ENCODE measurements at regions not wholly inside any gene's neighbourhood (a gene's known extent, or its start where the extent isn't known, plus 50 kb on each side); places are given as distances from the start of the nearest gene placed in this dataset.

GRCh38 chr11:134882671-134883297, 470.7 kb upstream of the B3GAT1 start:
- DNase-seq (ENCODE audit: low read depth in 3 of 3, low spot score in 2 of 3) = no peak

GRCh38 chr11:134882141-134882540, 470.1 kb upstream of the B3GAT1 start:
- DNase-seq (ENCODE audit: low read depth in 3 of 3, low spot score in 2 of 3) = no peak

GRCh38 chr11:134880788-134881187, 468.7 kb upstream of the B3GAT1 start:
- DNase-seq (ENCODE audit: low read depth in 3 of 3, low spot score in 2 of 3) = no peak

GRCh38 chr11:134879931-134880330, 467.9 kb upstream of the B3GAT1 start:
- no peak for DNase-seq (ENCODE audit: low read depth in 3 of 3, low spot score in 2 of 3)

GRCh38 chr11:134879341-134879740, 467.3 kb upstream of the B3GAT1 start:
- DNase-seq (ENCODE audit: low read depth in 3 of 3, low spot score in 2 of 3) = no peak

- DNase-seq (ENCODE audit: low read depth in 3 of 3, low spot score in 2 of 3) = no peak
These were observed 466.7 kb upstream of the B3GAT1 start for GRCh38 chr11:134878785-134879184.

DNA sequence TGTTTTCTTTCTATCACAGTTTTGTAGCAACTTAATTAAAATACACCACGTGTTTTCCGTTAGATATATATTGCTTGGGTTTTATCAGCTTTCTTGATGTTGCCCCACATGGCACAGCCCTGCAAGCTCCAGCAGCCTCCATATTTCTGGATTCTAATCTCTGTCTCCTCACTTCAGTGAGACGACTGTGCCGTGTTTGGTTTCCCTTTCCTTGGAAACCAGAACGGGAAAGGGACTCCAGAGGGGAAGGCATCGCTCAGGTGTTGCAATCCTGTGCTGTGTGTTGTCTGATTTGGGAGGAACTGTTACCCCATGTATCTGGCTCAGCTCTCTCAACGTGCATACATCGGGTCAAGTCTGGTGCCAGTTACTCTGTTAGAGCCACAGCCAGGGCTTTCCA, 464.2 kb upstream of the B3GAT1 start:
- DNase-seq (ENCODE audit: low read depth in 3 of 3, low spot score in 2 of 3) = no peak

DNA sequence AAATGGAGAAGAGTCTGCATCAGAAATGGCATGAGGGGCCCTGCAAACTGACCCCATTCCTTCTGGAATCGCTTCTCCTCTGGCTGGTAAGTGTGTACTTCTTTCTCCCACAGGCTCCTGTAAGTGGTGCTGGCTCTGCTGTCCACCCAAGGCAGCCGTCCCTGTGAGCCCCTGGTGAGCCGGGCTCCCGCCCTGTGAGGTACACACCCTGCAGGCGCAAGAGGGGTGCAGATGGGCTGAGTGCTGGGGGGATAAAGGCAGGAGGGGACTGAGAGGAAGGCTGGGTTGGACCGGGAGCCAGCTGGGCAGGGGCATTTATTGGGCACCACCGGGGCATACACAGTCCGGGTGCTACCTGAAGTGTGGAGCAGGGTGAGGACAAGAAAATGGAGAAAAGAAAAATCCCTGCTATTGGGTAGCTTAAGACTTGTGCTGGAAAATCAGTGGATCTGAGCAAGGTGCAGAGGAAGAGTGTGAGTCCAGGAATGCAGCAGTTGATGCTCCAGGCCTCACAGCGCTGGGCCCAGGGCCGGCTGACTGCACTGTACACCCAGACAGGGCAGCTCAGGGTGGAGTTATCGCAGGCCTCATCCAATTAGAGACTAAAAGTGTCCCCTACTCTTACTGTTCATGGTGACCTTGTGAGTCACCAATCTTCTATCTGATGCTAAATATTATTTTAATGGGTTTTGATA, 455.1 kb upstream of the B3GAT1 start:
- no peak for DNase-seq (ENCODE audit: low read depth in 3 of 3, low spot score in 2 of 3)

DNA sequence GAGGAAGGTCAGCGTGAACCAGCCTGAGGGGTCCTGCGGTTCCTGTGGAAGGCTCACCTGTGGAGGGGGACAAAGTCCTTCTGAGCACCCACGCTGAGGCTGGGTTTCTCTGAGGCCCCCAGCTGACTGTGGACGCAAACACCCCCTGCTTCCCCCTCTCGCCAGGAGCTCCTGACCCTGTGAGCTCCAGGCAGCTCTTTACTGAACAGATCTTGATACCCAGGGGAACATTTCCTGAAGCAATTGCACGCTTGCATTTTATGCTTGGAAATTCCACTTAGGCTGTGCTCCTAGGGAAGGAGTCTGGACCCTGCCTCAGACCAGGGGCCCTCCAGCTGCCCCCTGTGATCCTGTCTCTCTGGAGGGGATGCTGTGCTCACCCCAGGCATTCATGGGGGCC, 454.2 kb upstream of the B3GAT1 start:
- DNase-seq (ENCODE audit: low read depth in 3 of 3, low spot score in 2 of 3) = no peak

DNA sequence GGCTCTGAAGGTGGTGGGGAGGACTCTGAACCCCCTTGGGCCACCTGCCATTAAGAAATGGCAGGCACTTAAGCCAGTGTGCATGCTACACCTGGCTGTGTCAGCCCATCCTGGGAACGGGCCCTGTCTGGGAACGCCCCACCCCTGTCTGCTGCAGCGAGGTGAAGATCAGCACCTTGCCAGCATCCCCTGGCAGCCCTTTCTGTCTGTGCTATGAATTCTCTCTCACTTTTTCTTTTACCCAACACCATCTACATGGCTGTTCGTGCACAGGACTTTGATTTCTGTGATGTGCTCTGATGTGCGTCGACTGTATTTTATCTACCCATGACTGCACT, 452.9 kb upstream of the B3GAT1 start:
- DNase-seq (ENCODE audit: low read depth in 3 of 3, low spot score in 2 of 3) = no peak

DNA sequence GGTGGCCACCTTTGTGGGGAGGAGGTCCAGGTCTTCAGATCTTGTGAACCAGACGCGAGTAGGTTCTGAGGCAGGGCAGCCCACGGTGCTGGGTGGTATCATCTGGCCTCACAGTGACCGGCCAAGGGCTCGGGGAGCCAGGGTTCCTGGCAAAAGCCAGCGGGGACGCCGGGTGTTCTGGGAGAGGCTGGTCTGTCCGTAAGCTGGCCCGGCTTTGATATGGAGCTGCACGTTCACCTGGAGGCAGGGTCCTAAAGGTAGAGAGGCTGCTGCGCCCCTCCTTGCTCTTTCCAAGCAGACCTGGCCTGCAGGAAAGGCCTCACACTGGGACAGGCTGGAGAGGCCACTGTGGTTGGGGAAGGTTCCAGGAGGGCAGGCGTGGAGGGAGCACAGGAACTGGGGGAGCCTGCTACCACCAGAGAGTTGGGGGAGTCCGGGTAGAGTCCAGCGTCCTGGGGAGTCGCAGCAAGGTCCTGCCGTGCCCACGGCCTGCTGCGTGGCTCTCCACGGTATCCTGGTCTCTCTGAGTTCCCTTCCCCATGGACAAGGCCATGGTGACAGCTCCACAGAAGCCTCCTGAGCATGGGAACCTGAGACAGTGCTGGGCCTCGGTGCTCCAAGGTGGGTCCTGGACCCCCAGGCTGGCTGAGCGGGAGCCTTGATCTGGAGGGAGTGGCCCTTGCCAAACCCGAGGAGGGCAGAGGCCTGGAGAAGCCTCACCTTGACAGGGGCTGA, 452.4 kb upstream of the B3GAT1 start:
- DNase-seq (ENCODE audit: low read depth in 3 of 3, low spot score in 2 of 3) = no peak

DNA sequence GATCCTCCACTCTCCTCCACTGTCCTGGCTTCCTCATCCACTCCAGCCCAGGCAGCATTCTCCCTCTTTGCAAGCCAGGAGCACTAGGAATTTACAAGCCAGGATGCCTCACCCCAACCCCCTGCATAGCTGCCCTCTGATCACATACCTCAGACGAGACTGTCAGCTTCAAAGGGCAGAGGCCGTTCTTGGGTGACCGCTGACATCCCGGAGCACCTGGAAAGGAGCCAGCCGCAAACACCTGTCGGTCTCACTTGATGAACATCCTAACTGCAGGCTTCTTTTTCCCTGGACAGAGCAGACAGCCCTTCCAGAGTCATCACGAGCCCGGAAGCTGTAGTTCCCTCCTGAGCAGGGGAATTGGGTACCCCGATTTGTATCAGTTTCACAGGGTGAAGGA, 451.3 kb upstream of the B3GAT1 start:
- no peak for DNase-seq (ENCODE audit: low read depth in 3 of 3, low spot score in 2 of 3)

DNA sequence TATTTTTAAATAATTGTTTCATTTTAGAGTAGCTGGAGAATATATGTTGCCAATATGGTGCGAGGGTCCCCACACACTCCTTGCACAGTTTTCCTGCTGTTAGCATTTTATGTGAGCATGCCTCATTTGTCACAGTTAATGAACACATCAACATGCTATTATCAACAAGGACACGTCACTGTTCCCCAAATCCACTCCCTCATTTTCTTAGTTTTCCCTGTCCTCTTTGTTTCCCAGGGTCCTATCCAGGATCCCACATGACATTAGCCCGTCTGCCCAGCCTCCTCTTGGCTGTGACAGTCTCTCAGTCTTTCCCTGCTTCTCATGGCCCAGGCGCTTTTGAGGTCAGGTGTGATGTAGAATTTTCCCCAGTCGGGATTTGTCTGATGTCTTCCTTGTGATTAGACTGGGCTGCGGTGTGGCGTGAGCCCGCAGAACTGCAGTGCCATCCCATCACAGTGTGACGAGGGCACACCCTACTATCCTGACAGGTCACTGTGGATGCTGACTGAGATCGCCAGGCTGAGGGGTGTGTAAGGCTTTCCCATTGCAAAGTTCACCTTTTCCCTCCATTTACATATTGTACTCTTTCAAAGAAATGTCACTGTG, 450.6 kb upstream of the B3GAT1 start:
- no peak for DNase-seq (ENCODE audit: low read depth in 3 of 3, low spot score in 2 of 3)

DNA sequence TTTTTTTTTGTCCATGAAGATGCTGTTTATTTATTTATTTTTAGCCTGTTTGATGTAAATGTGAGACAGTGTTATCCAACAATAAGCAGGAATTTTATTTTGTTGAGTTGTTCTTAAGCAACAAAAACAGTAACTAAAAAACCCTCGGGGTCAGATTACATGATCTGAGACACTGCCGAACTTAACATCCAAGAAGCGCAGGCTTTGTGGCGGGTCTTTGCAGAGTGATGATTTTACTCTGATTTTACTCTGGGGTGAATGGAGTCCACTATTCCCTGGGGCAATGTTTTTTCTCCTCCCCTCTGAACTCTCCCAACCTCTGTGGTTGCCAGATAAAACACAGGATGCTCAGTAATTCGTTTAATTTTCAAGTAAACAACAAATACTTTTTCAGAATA, 450.1 kb upstream of the B3GAT1 start:
- no peak for DNase-seq (ENCODE audit: low read depth in 3 of 3, low spot score in 2 of 3)

- DNase-seq (ENCODE audit: low read depth in 3 of 3, low spot score in 2 of 3) = no peak
These were observed 449.6 kb upstream of the B3GAT1 start for GRCh38 chr11:134861490-134862104.

DNA sequence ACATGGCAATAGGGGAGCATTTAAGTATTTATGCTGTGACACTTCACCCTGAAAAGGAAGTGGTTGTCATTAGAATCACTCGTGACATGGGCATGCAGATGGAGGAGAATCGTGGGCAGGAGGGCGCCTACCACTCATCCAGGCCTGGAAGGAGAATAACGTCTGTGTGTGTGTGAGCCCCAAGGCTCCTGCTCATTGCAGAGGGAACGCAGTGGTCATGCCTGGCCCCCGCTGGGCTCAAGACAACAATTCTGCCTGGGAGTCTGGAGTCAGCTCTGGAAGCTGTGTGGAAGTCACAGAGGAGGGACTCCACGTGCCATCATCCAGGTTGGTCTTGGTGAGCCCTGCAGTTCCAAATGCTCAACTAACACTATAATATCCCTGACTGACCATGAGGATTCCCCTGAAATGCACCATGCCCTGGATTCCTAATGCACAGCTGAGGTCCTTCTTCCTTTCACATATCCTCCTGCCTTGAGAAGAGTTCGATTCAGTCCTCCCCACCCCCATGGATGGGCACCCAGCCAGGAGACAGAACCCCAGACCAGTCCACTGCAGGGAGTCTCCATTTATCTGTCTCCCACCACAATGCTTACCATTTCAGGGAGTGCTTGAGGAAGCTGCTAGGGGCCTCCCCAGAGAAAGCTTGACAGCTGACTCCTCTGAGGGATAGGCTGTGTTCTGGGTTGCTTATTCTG, 446.9 kb upstream of the B3GAT1 start:
- DNase-seq (ENCODE audit: low read depth in 3 of 3, low spot score in 2 of 3) = no peak

DNA sequence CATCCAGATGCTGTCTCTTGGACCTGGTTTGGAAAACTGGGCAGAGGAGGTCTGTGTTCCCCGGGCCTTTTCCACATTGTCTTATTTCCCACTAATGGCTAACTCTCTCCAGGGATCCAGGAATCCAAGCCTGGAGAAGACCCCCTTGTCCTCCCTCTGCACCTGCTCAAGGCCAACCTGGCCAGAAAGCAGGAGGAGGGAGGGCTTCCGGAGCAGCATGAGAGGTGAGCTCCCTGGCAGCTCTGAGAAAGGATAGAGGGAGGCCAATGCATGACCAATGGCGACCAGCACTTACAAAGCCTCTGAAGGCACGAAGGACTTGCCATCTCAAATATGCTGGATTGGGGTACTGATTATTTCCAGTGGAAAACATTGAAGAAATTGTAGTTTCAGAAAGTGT, 445.0 kb upstream of the B3GAT1 start:
- no peak for DNase-seq (ENCODE audit: low read depth in 3 of 3, low spot score in 2 of 3)

GRCh38 chr11:134856056-134856971, 444.3 kb upstream of the B3GAT1 start:
- DNase-seq (ENCODE audit: low read depth in 3 of 3, low spot score in 2 of 3) = no peak

Data from right renal cortex interstitium (tissue), 3 donors.